ENCODE measurements at regions not wholly inside any gene's neighbourhood (a gene's known extent, or its start where the extent isn't known, plus 50 kb on each side); places are given as distances from the start of the nearest gene placed in this dataset.
"Not testable (repeated sequence)": the region's sequence is repeated elsewhere in the genome, so short reads cannot be mapped to it uniquely, and the experiment has no call there.

DNA sequence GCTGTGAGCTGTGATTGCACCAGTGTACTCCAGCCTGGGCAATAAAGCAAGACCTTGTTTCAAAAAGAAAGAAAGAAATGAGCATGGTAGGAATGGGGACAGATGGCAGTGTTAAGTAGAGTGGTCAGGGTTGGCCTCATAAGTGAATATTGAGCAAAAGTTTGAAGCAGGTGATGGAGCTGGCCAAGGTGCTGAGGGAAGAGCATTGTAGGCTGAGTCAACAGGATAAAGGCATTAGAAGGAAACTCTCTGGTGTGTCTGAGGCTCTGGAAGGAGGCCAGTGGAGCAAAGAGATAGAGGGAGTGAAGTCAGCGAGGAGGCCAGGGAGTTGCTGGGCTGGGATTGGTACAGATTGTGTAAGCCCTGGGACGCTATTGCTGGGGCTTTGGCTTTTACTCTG lies 336.1 kb downstream of the ZNF37A start:
- H3K9me3 Mint-ChIP-seq (ENCODE audit: unreplicated experiment); H3K79me2 ChIP-seq (ENCODE audit: insufficient read depth, low read length); FAIRE-seq; H3K27me3 ChIP-seq (ENCODE audit: insufficient read depth, low read length); H3K36me3 ChIP-seq (ENCODE audit: insufficient read depth, low read length); H3K27ac ChIP-seq (ENCODE audit: low read depth, low read length); H2AFZ ChIP-seq (ENCODE audit: low read depth, low read length); H3K4me3 ChIP-seq (ENCODE audit: insufficient read depth, low read depth, low read length); H3K4me1 Mint-ChIP-seq (ENCODE audit: low read depth, unreplicated experiment); H3K9ac ChIP-seq (ENCODE audit: low read length); H3K9me3 ChIP-seq (ENCODE audit: insufficient read depth, low read depth, low read length); H3K27me3 Mint-ChIP-seq (ENCODE audit: low read depth, unreplicated experiment); H3K27ac Mint-ChIP-seq (ENCODE audit: unreplicated experiment); H3K36me3 Mint-ChIP-seq (ENCODE audit: low read depth, unreplicated experiment); H3K4me3 Mint-ChIP-seq (ENCODE audit: unreplicated experiment); H3K4me2 ChIP-seq (ENCODE audit: low read length); H3K4me1 ChIP-seq (ENCODE audit: insufficient read depth, low read length); DNase-seq (ENCODE audit: low read depth); H4K20me1 ChIP-seq (ENCODE audit: insufficient read depth, low read length): not testable (repeated sequence)

- not testable (repeated sequence) for H3K4me2 ChIP-seq (ENCODE audit: low read length); H3K4me3 ChIP-seq (ENCODE audit: insufficient read depth, low read depth, low read length); H2AFZ ChIP-seq (ENCODE audit: low read depth, low read length); H3K9me3 ChIP-seq (ENCODE audit: insufficient read depth, low read depth, low read length); H3K36me3 Mint-ChIP-seq (ENCODE audit: low read depth, unreplicated experiment); DNase-seq (ENCODE audit: low read depth); H3K27me3 Mint-ChIP-seq (ENCODE audit: low read depth, unreplicated experiment); H3K27ac ChIP-seq (ENCODE audit: low read depth, low read length); H3K79me2 ChIP-seq (ENCODE audit: insufficient read depth, low read length); H3K4me1 Mint-ChIP-seq (ENCODE audit: low read depth, unreplicated experiment); H3K9ac ChIP-seq (ENCODE audit: low read length); FAIRE-seq; H3K27ac Mint-ChIP-seq (ENCODE audit: unreplicated experiment); H3K36me3 ChIP-seq (ENCODE audit: insufficient read depth, low read length); H4K20me1 ChIP-seq (ENCODE audit: insufficient read depth, low read length); H3K27me3 ChIP-seq (ENCODE audit: insufficient read depth, low read length); H3K4me3 Mint-ChIP-seq (ENCODE audit: unreplicated experiment); H3K4me1 ChIP-seq (ENCODE audit: insufficient read depth, low read length)
- peaks cover 11% of the 10 kb centered on the region for H3K9me3 Mint-ChIP-seq (ENCODE audit: unreplicated experiment)
These were observed 343.2 kb downstream of the ZNF37A start for GRCh38 chr10:38437359-38437758.

GRCh38 chr10:38448614-38449355 lies 354.6 kb downstream of the ZNF37A start:
- H3K27ac ChIP-seq (ENCODE audit: low read depth, low read length); H4K20me1 ChIP-seq (ENCODE audit: insufficient read depth, low read length); H3K27ac Mint-ChIP-seq (ENCODE audit: unreplicated experiment); H3K9me3 Mint-ChIP-seq (ENCODE audit: unreplicated experiment); FAIRE-seq; H3K79me2 ChIP-seq (ENCODE audit: insufficient read depth, low read length); H3K4me3 Mint-ChIP-seq (ENCODE audit: unreplicated experiment); H3K9me3 ChIP-seq (ENCODE audit: insufficient read depth, low read depth, low read length); DNase-seq (ENCODE audit: low read depth); H3K4me1 ChIP-seq (ENCODE audit: insufficient read depth, low read length); H3K4me3 ChIP-seq (ENCODE audit: insufficient read depth, low read depth, low read length); H2AFZ ChIP-seq (ENCODE audit: low read depth, low read length); H3K27me3 Mint-ChIP-seq (ENCODE audit: low read depth, unreplicated experiment); H3K27me3 ChIP-seq (ENCODE audit: insufficient read depth, low read length); H3K36me3 ChIP-seq (ENCODE audit: insufficient read depth, low read length); H3K9ac ChIP-seq (ENCODE audit: low read length); H3K4me1 Mint-ChIP-seq (ENCODE audit: low read depth, unreplicated experiment); H3K36me3 Mint-ChIP-seq (ENCODE audit: low read depth, unreplicated experiment); H3K4me2 ChIP-seq (ENCODE audit: low read length): not testable (repeated sequence)

GRCh38 chr10:38449618-38450017 lies 355.5 kb downstream of the ZNF37A start:
- FAIRE-seq; H3K4me3 Mint-ChIP-seq (ENCODE audit: unreplicated experiment); H3K4me1 Mint-ChIP-seq (ENCODE audit: low read depth, unreplicated experiment); H3K9me3 Mint-ChIP-seq (ENCODE audit: unreplicated experiment); H3K27me3 ChIP-seq (ENCODE audit: insufficient read depth, low read length); H3K36me3 ChIP-seq (ENCODE audit: insufficient read depth, low read length); H3K79me2 ChIP-seq (ENCODE audit: insufficient read depth, low read length); H2AFZ ChIP-seq (ENCODE audit: low read depth, low read length); H3K4me2 ChIP-seq (ENCODE audit: low read length); H3K27ac ChIP-seq (ENCODE audit: low read depth, low read length); H3K4me3 ChIP-seq (ENCODE audit: insufficient read depth, low read depth, low read length); H3K36me3 Mint-ChIP-seq (ENCODE audit: low read depth, unreplicated experiment); H4K20me1 ChIP-seq (ENCODE audit: insufficient read depth, low read length); H3K27me3 Mint-ChIP-seq (ENCODE audit: low read depth, unreplicated experiment); H3K27ac Mint-ChIP-seq (ENCODE audit: unreplicated experiment); DNase-seq (ENCODE audit: low read depth); H3K9me3 ChIP-seq (ENCODE audit: insufficient read depth, low read depth, low read length); H3K4me1 ChIP-seq (ENCODE audit: insufficient read depth, low read length); H3K9ac ChIP-seq (ENCODE audit: low read length): not testable (repeated sequence)

DNA sequence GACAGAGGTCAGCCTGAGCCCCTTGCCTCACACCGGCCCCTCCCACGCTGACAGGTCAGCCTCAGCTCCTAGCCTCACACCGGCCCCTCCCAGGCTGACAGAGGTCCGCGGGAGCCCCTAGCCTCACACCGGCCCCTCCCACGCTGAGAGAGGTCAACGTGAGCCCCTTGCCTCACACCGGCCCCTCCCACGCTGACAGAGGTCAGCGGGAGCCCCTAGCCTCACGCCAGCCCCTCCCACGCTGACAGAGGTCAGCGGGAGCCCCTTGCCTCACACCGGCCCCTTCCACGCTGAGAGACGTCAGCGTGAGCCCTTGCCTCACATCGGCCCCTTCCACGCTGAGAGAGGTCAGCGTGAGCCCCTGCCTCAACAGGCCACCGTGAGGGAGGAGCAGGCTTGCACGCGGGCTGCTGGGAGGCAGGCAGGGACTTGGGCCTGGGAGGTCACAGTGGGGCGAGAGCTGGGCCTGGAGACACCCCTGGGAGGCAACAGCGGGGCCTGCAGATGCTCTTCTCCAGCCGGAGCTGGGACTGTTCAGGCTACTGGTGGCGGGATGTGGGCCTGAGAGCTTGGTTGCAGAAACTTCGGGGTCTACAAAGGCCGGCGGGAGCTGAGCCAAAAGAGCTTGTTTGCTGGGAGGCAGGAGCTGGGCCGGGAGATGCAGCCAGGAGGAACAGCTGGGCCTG lies 356.4 kb downstream of the ZNF37A start:
- not testable (repeated sequence) for H3K4me3 ChIP-seq (ENCODE audit: insufficient read depth, low read depth, low read length); H3K4me3 Mint-ChIP-seq (ENCODE audit: unreplicated experiment); H3K27me3 Mint-ChIP-seq (ENCODE audit: low read depth, unreplicated experiment); H3K4me1 ChIP-seq (ENCODE audit: insufficient read depth, low read length); DNase-seq (ENCODE audit: low read depth); H3K36me3 Mint-ChIP-seq (ENCODE audit: low read depth, unreplicated experiment); H3K9me3 ChIP-seq (ENCODE audit: insufficient read depth, low read depth, low read length); H3K9ac ChIP-seq (ENCODE audit: low read length); H3K27ac ChIP-seq (ENCODE audit: low read depth, low read length); H3K4me1 Mint-ChIP-seq (ENCODE audit: low read depth, unreplicated experiment); H3K79me2 ChIP-seq (ENCODE audit: insufficient read depth, low read length); H3K9me3 Mint-ChIP-seq (ENCODE audit: unreplicated experiment); H2AFZ ChIP-seq (ENCODE audit: low read depth, low read length); H4K20me1 ChIP-seq (ENCODE audit: insufficient read depth, low read length); FAIRE-seq; H3K27me3 ChIP-seq (ENCODE audit: insufficient read depth, low read length); H3K4me2 ChIP-seq (ENCODE audit: low read length); H3K27ac Mint-ChIP-seq (ENCODE audit: unreplicated experiment); H3K36me3 ChIP-seq (ENCODE audit: insufficient read depth, low read length)

DNA sequence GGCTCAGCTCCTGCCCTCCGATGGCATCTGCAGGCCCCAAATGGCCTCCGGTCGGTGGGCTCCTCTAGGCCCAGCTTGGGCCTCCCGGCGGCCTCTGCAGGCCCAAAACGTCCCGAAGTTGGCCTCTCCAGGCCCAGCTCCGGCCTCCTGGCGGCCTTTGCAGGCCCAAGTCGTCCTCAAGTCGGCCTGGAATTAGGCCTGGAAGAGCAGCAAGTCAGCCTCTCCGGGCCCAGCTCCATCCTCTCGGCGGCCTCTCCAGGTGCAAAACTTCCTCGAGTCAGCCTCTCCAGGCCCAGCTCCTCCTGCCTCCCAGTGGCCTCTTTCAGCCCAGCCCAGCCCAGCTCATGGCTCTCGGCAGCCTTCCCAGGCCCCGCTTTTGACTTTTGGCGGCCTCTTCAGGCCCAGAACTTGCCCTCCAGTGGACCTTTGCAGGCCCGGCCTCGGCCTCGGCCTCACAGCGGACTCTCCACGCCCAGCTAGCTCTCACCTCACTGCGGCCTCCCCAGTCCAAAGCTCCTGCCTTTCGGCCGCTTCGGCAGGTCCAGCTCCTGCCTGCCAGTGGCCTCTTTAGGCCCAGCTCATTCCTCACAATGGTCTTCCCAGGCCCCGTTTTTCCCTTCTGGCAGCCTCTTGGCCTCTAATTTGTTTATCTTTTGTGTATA lies 357.3 kb downstream of the ZNF37A start:
- not testable (repeated sequence) for H3K27ac Mint-ChIP-seq (ENCODE audit: unreplicated experiment); H3K36me3 ChIP-seq (ENCODE audit: insufficient read depth, low read length); DNase-seq (ENCODE audit: low read depth); H3K27me3 ChIP-seq (ENCODE audit: insufficient read depth, low read length); H3K4me3 Mint-ChIP-seq (ENCODE audit: unreplicated experiment); H3K4me2 ChIP-seq (ENCODE audit: low read length); FAIRE-seq; H3K4me1 Mint-ChIP-seq (ENCODE audit: low read depth, unreplicated experiment); H3K4me1 ChIP-seq (ENCODE audit: insufficient read depth, low read length); H3K9ac ChIP-seq (ENCODE audit: low read length); H2AFZ ChIP-seq (ENCODE audit: low read depth, low read length); H3K36me3 Mint-ChIP-seq (ENCODE audit: low read depth, unreplicated experiment); H3K27ac ChIP-seq (ENCODE audit: low read depth, low read length); H3K4me3 ChIP-seq (ENCODE audit: insufficient read depth, low read depth, low read length); H4K20me1 ChIP-seq (ENCODE audit: insufficient read depth, low read length); H3K27me3 Mint-ChIP-seq (ENCODE audit: low read depth, unreplicated experiment); H3K9me3 Mint-ChIP-seq (ENCODE audit: unreplicated experiment); H3K79me2 ChIP-seq (ENCODE audit: insufficient read depth, low read length); H3K9me3 ChIP-seq (ENCODE audit: insufficient read depth, low read depth, low read length)
